HEK293 (cell line): ENCODE measurements at regions not wholly inside any gene's neighbourhood (a gene's known extent, or its start where the extent isn't known, plus 50 kb on each side); places are given as distances from the start of the nearest gene placed in this dataset.

ENCODE experiments used
- ZNF10 ChIP-seq: fragments of 450-650 bp; formaldehyde crosslinking; IDR thresholded peaks from 2 replicates; pipeline ENCODE4 v1.5.1; 2017; ENCODE audit warnings: missing biosample characterization, missing genetic modification characterization
- ZNF350 ChIP-seq: fragments of 450-650 bp; formaldehyde crosslinking; IDR thresholded peaks from 2 replicates; pipeline ENCODE4 v1.5.0; 2017; ENCODE audit warnings: missing biosample characterization, mild to moderate bottlenecking, missing genetic modification characterization
- ZNF513 ChIP-seq: fragments of 450-650 bp; IDR thresholded peaks from 2 replicates; pipeline ENCODE4 v1.5.1; 2018; ENCODE audit warnings: missing biosample characterization, missing genetic modification characterization
- ZNF529 ChIP-seq: fragments of 450-650 bp; formaldehyde crosslinking; IDR thresholded peaks from 2 replicates; pipeline ENCODE4 v1.5.1; 2017; ENCODE audit warnings: missing genetic modification characterization, missing biosample characterization; ENCODE audit not compliant: insufficient replicate concordance
- ZNF707 ChIP-seq: fragments of 450-650 bp; formaldehyde crosslinking; IDR thresholded peaks from 2 replicates; pipeline ENCODE4 v1.5.1; 2016; ENCODE audit warnings: missing biosample characterization, missing genetic modification characterization
- TF ChIP-seq, protein P1 (sequence below): fragments of 450-650 bp; formaldehyde crosslinking; IDR thresholded peaks from 2 replicates; pipeline ENCODE4 v1.5.1; 2016; ENCODE audit warnings: missing biosample characterization, missing genetic modification characterization
- TF ChIP-seq, protein P2 (sequence below): fragments of 450-650 bp; formaldehyde crosslinking; IDR thresholded peaks from 2 replicates; pipeline ENCODE4 v1.5.1; 2017; ENCODE audit warnings: missing biosample characterization, mild to moderate bottlenecking, missing genetic modification characterization, moderate library complexity

DNA sequence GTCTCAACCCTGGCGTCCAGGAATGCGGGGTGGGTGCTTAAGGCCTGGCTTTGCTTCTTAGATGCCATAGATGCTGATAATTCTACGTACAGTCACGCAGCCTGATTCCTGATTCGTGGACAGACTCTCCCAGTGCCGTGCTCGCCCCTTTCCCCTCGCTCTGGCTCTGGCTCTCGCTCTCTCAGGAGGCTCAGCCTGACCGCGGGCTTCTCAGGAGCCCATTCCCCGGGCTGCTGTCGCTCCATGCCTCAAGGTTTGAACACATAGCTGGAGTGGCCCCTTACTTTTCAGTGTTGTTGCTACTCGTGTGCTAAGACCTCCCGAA is 59.2 kb upstream of the ZC4H2 start:
- TF ChIP-seq, protein P1, sequence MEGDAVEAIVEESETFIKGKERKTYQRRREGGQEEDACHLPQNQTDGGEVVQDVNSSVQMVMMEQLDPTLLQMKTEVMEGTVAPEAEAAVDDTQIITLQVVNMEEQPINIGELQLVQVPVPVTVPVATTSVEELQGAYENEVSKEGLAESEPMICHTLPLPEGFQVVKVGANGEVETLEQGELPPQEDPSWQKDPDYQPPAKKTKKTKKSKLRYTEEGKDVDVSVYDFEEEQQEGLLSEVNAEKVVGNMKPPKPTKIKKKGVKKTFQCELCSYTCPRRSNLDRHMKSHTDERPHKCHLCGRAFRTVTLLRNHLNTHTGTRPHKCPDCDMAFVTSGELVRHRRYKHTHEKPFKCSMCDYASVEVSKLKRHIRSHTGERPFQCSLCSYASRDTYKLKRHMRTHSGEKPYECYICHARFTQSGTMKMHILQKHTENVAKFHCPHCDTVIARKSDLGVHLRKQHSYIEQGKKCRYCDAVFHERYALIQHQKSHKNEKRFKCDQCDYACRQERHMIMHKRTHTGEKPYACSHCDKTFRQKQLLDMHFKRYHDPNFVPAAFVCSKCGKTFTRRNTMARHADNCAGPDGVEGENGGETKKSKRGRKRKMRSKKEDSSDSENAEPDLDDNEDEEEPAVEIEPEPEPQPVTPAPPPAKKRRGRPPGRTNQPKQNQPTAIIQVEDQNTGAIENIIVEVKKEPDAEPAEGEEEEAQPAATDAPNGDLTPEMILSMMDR = no peak
- TF ChIP-seq ZNF10 (tag by site-specific recombination) = no peak
- no peak for TF ChIP-seq ZNF350 (tag by site-specific recombination)
- TF ChIP-seq ZNF529 (tag by site-specific recombination) = no peak
- no peak for TF ChIP-seq ZNF513 (tag by site-specific recombination)
- TF ChIP-seq, protein P2, sequence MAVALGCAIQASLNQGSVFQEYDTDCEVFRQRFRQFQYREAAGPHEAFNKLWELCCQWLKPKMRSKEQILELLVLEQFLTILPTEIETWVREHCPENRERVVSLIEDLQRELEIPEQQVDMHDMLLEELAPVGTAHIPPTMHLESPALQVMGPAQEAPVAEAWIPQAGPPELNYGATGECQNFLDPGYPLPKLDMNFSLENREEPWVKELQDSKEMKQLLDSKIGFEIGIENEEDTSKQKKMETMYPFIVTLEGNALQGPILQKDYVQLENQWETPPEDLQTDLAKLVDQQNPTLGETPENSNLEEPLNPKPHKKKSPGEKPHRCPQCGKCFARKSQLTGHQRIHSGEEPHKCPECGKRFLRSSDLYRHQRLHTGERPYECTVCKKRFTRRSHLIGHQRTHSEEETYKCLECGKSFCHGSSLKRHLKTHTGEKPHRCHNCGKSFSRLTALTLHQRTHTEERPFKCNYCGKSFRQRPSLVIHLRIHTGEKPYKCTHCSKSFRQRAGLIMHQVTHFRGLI (tag by site-specific recombination) = no peak
- TF ChIP-seq ZNF707 (tag by site-specific recombination) = no peak
